Erythroblast (primary cell): ENCODE measurements at regions not wholly inside any gene's neighbourhood (a gene's known extent, or its start where the extent isn't known, plus 50 kb on each side); places are given as distances from the start of the nearest gene placed in this dataset.

ENCODE experiments used
- GATA1 ChIP-seq: IDR thresholded peaks from 2 replicates; pipeline ENCODE4 v1.6.1; 2011; ENCODE audit warnings: low read depth, mild to moderate bottlenecking, control low read depth, low read length, moderate library complexity
- POLR2A ChIP-seq: IDR thresholded peaks from 2 replicates; pipeline ENCODE4 v1.6.1; 2011; ENCODE audit warnings: mild to moderate bottlenecking, low read length

- TF ChIP-seq POLR2A (no peak), GATA1 (no peak)
These were observed 231.1 kb upstream of the ARHGAP24 start for GRCh38 chr4:85243857-85244256.
